CD4-positive, alpha-beta T cell (primary cell): ENCODE measurements at regions not wholly inside any gene's neighbourhood (a gene's known extent, or its start where the extent isn't known, plus 50 kb on each side); places are given as distances from the start of the nearest gene placed in this dataset.

ENCODE experiments used
- ATAC-seq: fragments of 200-7000 bp; cut with Tn5 transposase; one replicate; pipeline ENCODE4 v1.10.0; 2022; ENCODE audit warnings: mild to moderate bottlenecking; ENCODE audit not compliant: poor library complexity
- CTCF ChIA-PET: fragments of 350-600 bp; sonication (Branson Sonifier 250); formaldehyde crosslinking; loops from one replicate; lab custom pipeline; 2021; ENCODE audit warnings: antibody characterized with exemption, inconsistent platforms; lab: Charles Lee
- POLR2A ChIA-PET: fragments of 350-600 bp; sonication (Branson Sonifier 250); formaldehyde crosslinking; loops from one replicate; lab custom pipeline; 2021; ENCODE audit warnings: antibody characterized with exemption, inconsistent platforms; lab: Charles Lee
- DNase-seq, 14 experiments: peaks; one replicate each; pipeline ENCODE4 v3.0.0-alpha.2; 2013 to 2020; ENCODE audit warnings: mixed read lengths in 2 of 14
- H3K27ac ChIP-seq, 2 donors: one replicate each; pipeline versions ENCODE4 v1.5.1 to v1.7.0; 2013; ENCODE audit warnings: low read length in 2 of 2, low read depth in 1 of 2, mild to moderate bottlenecking in 1 of 2
- H3K27me3 ChIP-seq, 2 experiments: 1 replicate in 1 of 2; 2 replicates in 1 of 2; pipeline versions ENCODE4 v1.6.1 to v1.7.0; 2013; ENCODE audit warnings: low read length in 2 of 2, control low read depth in 1 of 2, mild to moderate bottlenecking in 1 of 2, moderate library complexity in 1 of 2; ENCODE audit not compliant: insufficient read depth in 2 of 2, control insufficient read depth in 1 of 2
- H3K36me3 ChIP-seq: one replicate; pipeline ENCODE4 v1.6.1; 2013; ENCODE audit warnings: low read length, control low read depth; ENCODE audit not compliant: insufficient read depth
- H3K4me1 ChIP-seq: one replicate; pipeline ENCODE4 v1.6.1; 2013; ENCODE audit warnings: low read length, control low read depth; ENCODE audit not compliant: insufficient read depth
- H3K4me3 ChIP-seq: one replicate; pipeline ENCODE4 v1.5.1; 2013; ENCODE audit warnings: mild to moderate bottlenecking, low read length, moderate library complexity
- H3K9me3 ChIP-seq, 2 experiments: 1 replicate in 1 of 2; 2 replicates in 1 of 2; pipeline versions ENCODE4 v1.6.1 to v1.7.0; 2013; ENCODE audit warnings: low read length in 2 of 2, mild to moderate bottlenecking in 2 of 2, control low read depth in 1 of 2, moderate library complexity in 1 of 2; ENCODE audit not compliant: control insufficient read depth in 1 of 2, insufficient read depth in 1 of 2
- H3K27ac Mint-ChIP-seq: one replicate; pipeline ENCODE4 v1.8.0; 2020; ENCODE audit warnings: mixed read lengths
- H3K27me3 Mint-ChIP-seq: one replicate; pipeline ENCODE4 v1.8.0; 2021; ENCODE audit warnings: mixed read lengths
- H3K36me3 Mint-ChIP-seq: one replicate; pipeline ENCODE4 v1.8.0; 2021; ENCODE audit warnings: low read depth, mixed read lengths
- H3K4me1 Mint-ChIP-seq: one replicate; pipeline ENCODE4 v1.8.0; 2021; ENCODE audit warnings: low read depth, mixed read lengths
- H3K4me3 Mint-ChIP-seq: one replicate; pipeline ENCODE4 v1.8.0; 2020; ENCODE audit warnings: mild to moderate bottlenecking, mixed read lengths
- H3K9me3 Mint-ChIP-seq: one replicate; pipeline ENCODE4 v1.8.0; 2020; ENCODE audit warnings: mixed read lengths
- intact Hi-C, 2 experiments: fragments of 100-400 bp; cut with DNase I in 1 of 2; cut with micrococcal nuclease in 1 of 2; formaldehyde crosslinking; loops; one replicate each; pipeline versions ENCODE4 v1.15.1 to v1.9.0; 2023 to 2025; cut with DNase I, micrococcal nuclease
- TF ChIP-seq, protein P1 (sequence below): fragments of 200-600 bp; IDR thresholded peaks from one replicate; pipeline ENCODE4 v1.8.0; 2022; ENCODE audit warnings: antibody characterized with exemption, mild to moderate bottlenecking

DNA sequence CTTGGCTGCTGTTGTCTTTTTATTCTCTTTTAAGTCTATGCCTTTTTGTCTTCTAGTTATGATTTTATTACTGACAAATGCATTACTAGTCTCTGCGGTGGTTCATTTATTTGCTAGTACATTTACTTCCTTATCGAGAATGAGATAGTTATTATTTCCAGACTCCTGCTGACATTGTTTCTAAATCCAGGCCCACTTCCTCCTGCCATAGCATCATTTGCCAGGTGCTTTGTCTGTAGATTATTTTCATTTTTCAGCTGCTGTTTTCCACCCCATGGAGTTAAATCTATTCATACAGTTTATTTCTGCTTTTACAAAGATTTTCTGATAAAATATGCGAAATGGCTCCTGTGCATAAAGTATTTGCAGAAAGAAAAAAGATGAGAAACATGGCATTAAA, 459.7 kb downstream of the MMUT start:
- Histone ChIP-seq H3K36me3 (no peaks in the 10 kb centered on the region), H3K4me3 (no peak overlapping the region), H3K27ac (no peak overlapping the region), H3K9me3 (no peaks in the 10 kb centered on the region), H3K27me3 (no peaks in the 10 kb centered on the region), H3K4me1 (no peaks in the 10 kb centered on the region)
- Mint-ChIP-seq H3K36me3 (no peaks in the 10 kb centered on the region), H3K4me3 (no peak overlapping the region), H3K27me3 (no peaks in the 10 kb centered on the region), H3K4me1 (no peaks in the 10 kb centered on the region), H3K9me3 (no peaks in the 10 kb centered on the region), H3K27ac (no peak overlapping the region)
- TF ChIP-seq, protein P1, sequence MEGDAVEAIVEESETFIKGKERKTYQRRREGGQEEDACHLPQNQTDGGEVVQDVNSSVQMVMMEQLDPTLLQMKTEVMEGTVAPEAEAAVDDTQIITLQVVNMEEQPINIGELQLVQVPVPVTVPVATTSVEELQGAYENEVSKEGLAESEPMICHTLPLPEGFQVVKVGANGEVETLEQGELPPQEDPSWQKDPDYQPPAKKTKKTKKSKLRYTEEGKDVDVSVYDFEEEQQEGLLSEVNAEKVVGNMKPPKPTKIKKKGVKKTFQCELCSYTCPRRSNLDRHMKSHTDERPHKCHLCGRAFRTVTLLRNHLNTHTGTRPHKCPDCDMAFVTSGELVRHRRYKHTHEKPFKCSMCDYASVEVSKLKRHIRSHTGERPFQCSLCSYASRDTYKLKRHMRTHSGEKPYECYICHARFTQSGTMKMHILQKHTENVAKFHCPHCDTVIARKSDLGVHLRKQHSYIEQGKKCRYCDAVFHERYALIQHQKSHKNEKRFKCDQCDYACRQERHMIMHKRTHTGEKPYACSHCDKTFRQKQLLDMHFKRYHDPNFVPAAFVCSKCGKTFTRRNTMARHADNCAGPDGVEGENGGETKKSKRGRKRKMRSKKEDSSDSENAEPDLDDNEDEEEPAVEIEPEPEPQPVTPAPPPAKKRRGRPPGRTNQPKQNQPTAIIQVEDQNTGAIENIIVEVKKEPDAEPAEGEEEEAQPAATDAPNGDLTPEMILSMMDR, result no peak
- DNase-seq (no peak), ATAC-seq (no peak)
- CTCF ChIA-PET, result no interaction called here
- POLR2A ChIA-PET, result no interaction called here
- intact Hi-C loops, result no loop called here

DNA sequence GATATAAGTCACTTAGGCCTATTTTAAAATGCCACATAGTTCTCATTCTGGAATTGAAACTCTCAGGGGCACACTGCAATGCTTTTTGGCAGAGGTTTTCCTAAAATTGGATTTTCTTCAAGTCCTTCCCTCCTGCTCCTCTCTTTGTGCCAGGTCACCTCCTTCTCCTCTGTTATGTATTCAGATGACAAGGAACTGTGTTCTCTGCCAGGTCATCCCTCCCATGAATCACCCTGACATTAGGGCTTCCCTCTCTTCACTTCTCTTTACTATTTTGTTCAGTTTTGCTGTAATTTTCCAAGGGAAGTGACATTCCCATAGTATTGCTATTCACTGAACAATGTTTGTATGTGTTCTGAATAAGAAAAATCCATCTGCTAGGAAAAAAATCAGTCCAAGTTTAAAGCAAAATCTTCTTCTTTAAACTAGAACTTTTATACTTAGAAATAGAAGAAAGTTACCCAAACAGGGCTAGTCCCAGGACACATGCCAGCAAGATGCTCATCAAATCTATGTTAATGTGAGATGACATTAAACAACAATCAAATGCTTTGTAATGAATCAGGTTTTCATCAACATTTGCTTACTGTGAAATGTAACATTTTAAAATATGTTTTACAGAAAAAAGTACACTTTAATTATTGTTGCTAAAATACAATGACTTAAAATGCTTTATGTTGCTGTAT, 461.1 kb downstream of the MMUT start:
- CTCF ChIA-PET, result no interaction called here
- H3K4me1 Mint-ChIP-seq, result no peaks in the 10 kb centered on the region
- intact Hi-C loops, result no loop called here

DNA sequence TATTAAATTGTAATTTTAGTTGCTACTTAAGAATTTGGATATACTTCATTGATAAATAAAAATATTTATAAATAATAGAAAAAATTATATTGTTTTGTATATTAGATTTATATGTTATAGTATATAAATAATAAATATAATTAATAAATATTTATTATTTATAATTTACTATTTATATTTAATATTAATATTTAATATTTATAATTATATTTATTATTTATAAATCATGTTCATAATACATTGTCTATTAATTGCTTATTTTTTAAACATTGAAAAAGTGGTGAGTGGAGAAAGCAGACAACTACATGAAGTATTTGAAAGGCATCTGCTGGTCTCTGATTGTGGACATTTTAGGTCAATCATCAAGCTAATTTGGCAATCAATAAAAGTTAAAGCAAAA, 464.5 kb downstream of the MMUT start:
- H3K36me3 Mint-ChIP-seq, result no peaks in the 10 kb centered on the region
- ChIA-PET POLR2A (no interaction called here), CTCF (no interaction called here)
- Histone ChIP-seq H3K36me3 (no peaks in the 10 kb centered on the region), H3K4me1 (no peaks in the 10 kb centered on the region), H3K4me3 (no peak overlapping the region), H3K27ac (no peak overlapping the region), H3K9me3 (no peaks in the 10 kb centered on the region), H3K27me3 (no peaks in the 10 kb centered on the region)
- no peaks in the 10 kb centered on the region for H3K27me3 Mint-ChIP-seq
- no peaks in the 10 kb centered on the region for H3K9me3 Mint-ChIP-seq
- intact Hi-C loops, result no loop called here
- TF ChIP-seq, protein P1, result no peak
- H3K4me3 Mint-ChIP-seq, result no peak overlapping the region
- ATAC-seq (no peak), DNase-seq (no peak)
- H3K4me1 Mint-ChIP-seq, result no peaks in the 10 kb centered on the region
- H3K27ac Mint-ChIP-seq, result no peak overlapping the region

More for the DNA sequence above, 461.1 kb downstream of the MMUT start:
- Histone ChIP-seq H3K4me3 (no peak overlapping the region), H3K36me3 (no peaks in the 10 kb centered on the region), H3K4me1 (no peaks in the 10 kb centered on the region), H3K27me3 (no peaks in the 10 kb centered on the region), H3K9me3 (no peaks in the 10 kb centered on the region), H3K27ac (no peak overlapping the region)
- Mint-ChIP-seq H3K27me3 (no peaks in the 10 kb centered on the region), H3K36me3 (no peaks in the 10 kb centered on the region), H3K4me3 (no peak overlapping the region), H3K9me3 (no peaks in the 10 kb centered on the region), H3K27ac (no peak overlapping the region)
- POLR2A ChIA-PET, result no interaction called here
- DNase-seq (no peak), ATAC-seq (no peak)
- TF ChIP-seq, protein P1, result no peak
